Suprapubic skin (tissue), 4 donors: ENCODE measurements at regions not wholly inside any gene's neighbourhood (a gene's known extent, or its start where the extent isn't known, plus 50 kb on each side); places are given as distances from the start of the nearest gene placed in this dataset.
"Not testable (repeated sequence)": the region's sequence is repeated elsewhere in the genome, so short reads cannot be mapped to it uniquely, and the experiment has no call there.

ENCODE experiments used
- DNase-seq, 2 donors: peaks; one replicate each; pipeline ENCODE4 v3.0.0-alpha.2; 2019; ENCODE audit warnings: low spot score in 2 of 2
- H3K27ac ChIP-seq: fragments of 200-600 bp; sonication (generic); one replicate; pipeline ENCODE4 v1.5.1; 2019
- H3K27me3 ChIP-seq: fragments of 200-600 bp; sonication (generic); one replicate; pipeline ENCODE4 v1.5.1; 2019
- H3K36me3 ChIP-seq: fragments of 200-600 bp; sonication (generic); one replicate; pipeline ENCODE4 v1.5.1; 2019
- H3K4me1 ChIP-seq: fragments of 200-600 bp; sonication (generic); one replicate; pipeline ENCODE4 v1.5.1; 2019
- H3K4me3 ChIP-seq: fragments of 200-600 bp; sonication (generic); one replicate; pipeline ENCODE4 v1.5.1; 2019; ENCODE audit warnings: mild to moderate bottlenecking
- H3K9me3 ChIP-seq: fragments of 200-600 bp; sonication (generic); one replicate; pipeline ENCODE4 v1.5.1; 2019
- CTCF ChIP-seq, 2 donors: fragments of 200-600 bp in 1 of 2; fragments of 450-650 bp in 1 of 2; sonication (generic) in 1 of 2; IDR thresholded peaks; one replicate each; pipeline ENCODE4 v1.5.1; 2016 to 2019; ENCODE audit warnings: antibody characterized with exemption in 2 of 2, mild to moderate bottlenecking in 1 of 2, moderate library complexity in 1 of 2
- EP300 ChIP-seq: sonication (generic); formaldehyde crosslinking; IDR thresholded peaks from one replicate; pipeline ENCODE4 v1.6.1; 2017; ENCODE audit warnings: antibody characterized with exemption
- POLR2A ChIP-seq, 2 donors: fragments of 450-650 bp; IDR thresholded peaks; one replicate each; pipeline ENCODE4 v1.6.1; 2017; ENCODE audit warnings: antibody characterized with exemption in 2 of 2, mild to moderate bottlenecking in 2 of 2, moderate library complexity in 2 of 2
- POLR2AphosphoS5 ChIP-seq, 3 donors: sonication (generic); formaldehyde crosslinking; IDR thresholded peaks; one replicate each; pipeline ENCODE4 v1.6.1; 2017; ENCODE audit warnings: antibody characterized with exemption in 3 of 3
- WGBS: methylation state at CpG from one replicate; pipeline ENCODE4 v1.1.5; 2018; 5-methylcytosine and 5-hydroxymethylcytosine counted together

- H3K27me3 ChIP-seq: no peaks in the 10 kb centered on the region
- no peak for DNase-seq
- WGBS: 84% methylated on average over 2 of the region's 2 CpGs
Observed at GRCh38 chr10:20596911-20597310, 300.2 kb downstream of the NEBL start.

GRCh38 chr10:20596065-20596755 is 300.9 kb downstream of the NEBL start:
- no peaks in the 10 kb centered on the region for H3K36me3 ChIP-seq
- no peaks in the 10 kb centered on the region for H3K4me1 ChIP-seq
- WGBS: 83% methylated on average over 1 of the region's 1 CpG
- TF ChIP-seq POLR2AphosphoS5 (IDR thresholded peaks at IDR 0.05) (no peak), POLR2A (IDR thresholded peaks at IDR 0.05) (no peak), EP300 (no peak), CTCF (IDR thresholded peaks at IDR 0.05) (no peak)
- no peak for DNase-seq
- H3K27me3 ChIP-seq: no peaks in the 10 kb centered on the region
- H3K27ac ChIP-seq: no peak overlapping the region
- H3K4me3 ChIP-seq: no peak overlapping the region
- H3K9me3 ChIP-seq: no peaks in the 10 kb centered on the region

More at GRCh38 chr10:20596911-20597310, 300.2 kb downstream of the NEBL start:
- TF ChIP-seq CTCF (IDR thresholded peaks at IDR 0.05) (no peak), POLR2AphosphoS5 (IDR thresholded peaks at IDR 0.05) (no peak), POLR2A (IDR thresholded peaks at IDR 0.05) (no peak), EP300 (no peak)
- Histone ChIP-seq H3K4me3 (no peak overlapping the region), H3K27ac (peak overlapping the region; percentile 8), H3K4me1 (no peaks in the 10 kb centered on the region), H3K9me3 (no peaks in the 10 kb centered on the region), H3K36me3 (no peaks in the 10 kb centered on the region)

GRCh38 chr10:20593649-20594048 is 303.5 kb downstream of the NEBL start:
- Histone ChIP-seq H3K36me3 (no peaks in the 10 kb centered on the region), H3K4me3 (no peak overlapping the region), H3K9me3 (no peaks in the 10 kb centered on the region), H3K4me1 (no peaks in the 10 kb centered on the region), H3K27me3 (no peaks in the 10 kb centered on the region), H3K27ac (no peak overlapping the region)
- no peak for TF ChIP-seq CTCF (IDR thresholded peaks at IDR 0.05)
- TF ChIP-seq POLR2A (IDR thresholded peaks at IDR 0.05): no peak
- TF ChIP-seq EP300: no peak
- 82% methylated on average over 3 of the region's 3 CpGs for WGBS
- no peak for DNase-seq

- H3K4me3 ChIP-seq: no peak overlapping the region
- no peaks in the 10 kb centered on the region for H3K27me3 ChIP-seq
- H3K27ac ChIP-seq: no peak overlapping the region
- 86% methylated on average over 1 of the region's 1 CpG for WGBS
- no peaks in the 10 kb centered on the region for H3K36me3 ChIP-seq
- no peak for DNase-seq
- TF ChIP-seq CTCF (IDR thresholded peaks at IDR 0.05) (no peak), POLR2A (IDR thresholded peaks at IDR 0.05) (no peak), EP300 (no peak), POLR2AphosphoS5 (IDR thresholded peaks at IDR 0.05) (no peak)
- H3K4me1 ChIP-seq: no peaks in the 10 kb centered on the region
- H3K9me3 ChIP-seq: peaks cover 7% of the 10 kb centered on the region
Observed at GRCh38 chr10:20582041-20582440, 315.1 kb downstream of the NEBL start.

GRCh38 chr10:20573924-20574323 is 323.2 kb downstream of the NEBL start:
- WGBS: 80% methylated on average over 2 of the region's 2 CpGs
- no peaks in the 10 kb centered on the region for H3K27me3 ChIP-seq
- H3K36me3 ChIP-seq: no peaks in the 10 kb centered on the region
- no peaks in the 10 kb centered on the region for H3K4me1 ChIP-seq
- DNase-seq: no peak
- TF ChIP-seq CTCF (IDR thresholded peaks at IDR 0.05) (no peak), POLR2A (IDR thresholded peaks at IDR 0.05) (no peak), POLR2AphosphoS5 (IDR thresholded peaks at IDR 0.05) (no peak), EP300 (no peak)
- no peak overlapping the region for H3K4me3 ChIP-seq
- H3K9me3 ChIP-seq: no peaks in the 10 kb centered on the region
- H3K27ac ChIP-seq: no peak overlapping the region

GRCh38 chr10:20555990-20556389 is 341.1 kb downstream of the NEBL start:
- H3K4me1 ChIP-seq, H3K27me3 ChIP-seq, H3K36me3 ChIP-seq, DNase-seq, H3K27ac ChIP-seq, H3K4me3 ChIP-seq, H3K9me3 ChIP-seq: not testable (repeated sequence)
- WGBS: 100% methylated on average over 3 of the region's 7 CpGs
